Right atrium auricular region (tissue), 2 donors: ENCODE measurements at regions not wholly inside any gene's neighbourhood (a gene's known extent, or its start where the extent isn't known, plus 50 kb on each side); places are given as distances from the start of the nearest gene placed in this dataset.

Source experiments
- DNase-seq: peaks from one replicate; pipeline ENCODE4 v3.0.0-alpha.2; 2019; ENCODE audit warnings: low spot score
- H3K27ac ChIP-seq, 2 donors: fragments of 200-600 bp; sonication (generic); 1 replicate in 1 of 2; 2 replicates in 1 of 2; pipeline ENCODE4 v1.5.1; 2016 to 2019
- H3K27me3 ChIP-seq, 2 donors: fragments of 200-600 bp; sonication (generic); one replicate each; pipeline versions ENCODE4 v1.5.1 to v1.6.0; 2017 to 2019
- H3K36me3 ChIP-seq: fragments of 200-600 bp; sonication (generic); one replicate; pipeline ENCODE4 v1.5.1; 2016
- H3K4me1 ChIP-seq, 2 donors: fragments of 200-600 bp; sonication (generic); one replicate each; pipeline versions ENCODE4 v1.5.1 to v1.6.0; 2017 to 2019
- H3K4me3 ChIP-seq, 2 donors: fragments of 200-600 bp; sonication (generic); 1 replicate in 1 of 2; 2 replicates in 1 of 2; pipeline ENCODE4 v1.5.1; 2017 to 2019; ENCODE audit warnings: mild to moderate bottlenecking in 1 of 2, moderate library complexity in 1 of 2
- H3K9me3 ChIP-seq, 2 donors: fragments of 200-600 bp; sonication (generic); one replicate each; pipeline ENCODE4 v1.5.1; 2019
- TF ChIP-seq, protein P1 (sequence below), 2 donors: fragments of 200-600 bp; sonication (generic); IDR thresholded peaks; one replicate each; pipeline ENCODE4 v1.5.1; 2019; ENCODE audit warnings: antibody characterized with exemption in 2 of 2

DNA sequence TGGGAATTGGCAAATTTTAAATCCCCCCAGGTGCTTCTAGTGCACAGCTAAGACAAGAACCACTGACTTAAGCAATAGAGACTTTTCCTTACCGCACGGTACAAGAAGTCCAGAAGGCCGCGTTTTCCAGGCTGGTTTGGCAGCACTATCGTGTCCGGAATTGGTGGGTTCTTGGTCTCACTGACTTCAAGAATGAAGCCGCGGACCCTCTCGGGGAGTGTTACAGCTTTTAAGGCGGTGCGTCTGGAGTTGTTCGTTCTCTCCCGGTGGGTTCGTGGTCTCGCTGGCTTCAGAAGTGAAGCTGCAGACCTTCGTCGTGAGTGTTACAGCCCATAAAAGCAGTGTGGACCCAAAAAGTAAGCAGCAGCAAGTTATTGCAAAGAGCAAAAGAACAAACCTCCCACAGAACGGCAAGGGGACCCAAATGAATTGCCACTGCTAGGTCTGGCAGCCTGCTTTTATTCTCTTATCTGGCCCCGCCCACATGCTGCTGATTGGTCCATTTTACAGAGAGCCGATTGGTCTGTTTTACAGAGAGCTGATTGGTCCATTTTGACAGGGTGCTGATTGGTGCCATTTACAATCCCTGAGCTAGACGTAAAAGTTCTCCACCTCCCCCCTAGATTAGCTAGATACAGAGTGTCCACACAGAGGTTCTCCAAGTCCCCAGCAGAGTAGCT lies 264.5 kb downstream of the PREX1 start:
- Histone ChIP-seq H3K27me3 (no peaks in the 10 kb centered on the region), H3K36me3 (no peaks in the 10 kb centered on the region), H3K27ac (no peak overlapping the region), H3K4me3 (no peak overlapping the region), H3K4me1 (no peaks in the 10 kb centered on the region), H3K9me3 (no peaks in the 10 kb centered on the region)
- TF ChIP-seq, protein P1, sequence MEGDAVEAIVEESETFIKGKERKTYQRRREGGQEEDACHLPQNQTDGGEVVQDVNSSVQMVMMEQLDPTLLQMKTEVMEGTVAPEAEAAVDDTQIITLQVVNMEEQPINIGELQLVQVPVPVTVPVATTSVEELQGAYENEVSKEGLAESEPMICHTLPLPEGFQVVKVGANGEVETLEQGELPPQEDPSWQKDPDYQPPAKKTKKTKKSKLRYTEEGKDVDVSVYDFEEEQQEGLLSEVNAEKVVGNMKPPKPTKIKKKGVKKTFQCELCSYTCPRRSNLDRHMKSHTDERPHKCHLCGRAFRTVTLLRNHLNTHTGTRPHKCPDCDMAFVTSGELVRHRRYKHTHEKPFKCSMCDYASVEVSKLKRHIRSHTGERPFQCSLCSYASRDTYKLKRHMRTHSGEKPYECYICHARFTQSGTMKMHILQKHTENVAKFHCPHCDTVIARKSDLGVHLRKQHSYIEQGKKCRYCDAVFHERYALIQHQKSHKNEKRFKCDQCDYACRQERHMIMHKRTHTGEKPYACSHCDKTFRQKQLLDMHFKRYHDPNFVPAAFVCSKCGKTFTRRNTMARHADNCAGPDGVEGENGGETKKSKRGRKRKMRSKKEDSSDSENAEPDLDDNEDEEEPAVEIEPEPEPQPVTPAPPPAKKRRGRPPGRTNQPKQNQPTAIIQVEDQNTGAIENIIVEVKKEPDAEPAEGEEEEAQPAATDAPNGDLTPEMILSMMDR (IDR thresholded peaks at IDR 0.05): no peak
- DNase-seq: no peak

DNA sequence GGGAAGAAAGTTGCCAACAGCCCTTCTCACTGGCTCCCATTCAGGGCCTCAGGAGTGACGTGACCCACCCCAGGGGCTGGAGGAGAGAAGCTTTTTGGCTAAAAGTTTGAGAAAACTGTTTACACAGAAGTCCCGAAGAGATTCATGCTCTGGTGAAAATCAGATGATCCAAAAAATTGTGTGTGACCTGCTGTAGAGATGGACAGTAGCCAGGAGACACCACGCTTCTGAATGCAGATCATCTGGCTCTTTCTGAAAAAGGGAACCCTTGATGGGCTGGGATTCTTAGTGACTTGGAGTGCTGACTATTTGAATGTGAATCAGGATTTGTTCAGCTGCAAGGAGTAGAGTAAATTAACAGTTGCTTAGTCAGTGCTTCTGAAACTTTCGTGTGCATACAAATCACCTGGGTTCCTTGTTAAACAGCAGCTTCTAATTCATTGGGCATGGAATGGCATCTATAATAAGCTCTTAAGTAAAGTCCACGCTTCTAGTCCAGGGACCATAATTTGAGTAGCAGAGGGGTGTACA lies 265.1 kb downstream of the PREX1 start:
- Histone ChIP-seq H3K9me3 (no peaks in the 10 kb centered on the region), H3K27ac (no peak overlapping the region), H3K27me3 (no peaks in the 10 kb centered on the region), H3K4me3 (no peak overlapping the region), H3K36me3 (no peaks in the 10 kb centered on the region), H3K4me1 (no peaks in the 10 kb centered on the region)
- TF ChIP-seq, protein P1 (IDR thresholded peaks at IDR 0.05): no peak
- no peak for DNase-seq

DNA sequence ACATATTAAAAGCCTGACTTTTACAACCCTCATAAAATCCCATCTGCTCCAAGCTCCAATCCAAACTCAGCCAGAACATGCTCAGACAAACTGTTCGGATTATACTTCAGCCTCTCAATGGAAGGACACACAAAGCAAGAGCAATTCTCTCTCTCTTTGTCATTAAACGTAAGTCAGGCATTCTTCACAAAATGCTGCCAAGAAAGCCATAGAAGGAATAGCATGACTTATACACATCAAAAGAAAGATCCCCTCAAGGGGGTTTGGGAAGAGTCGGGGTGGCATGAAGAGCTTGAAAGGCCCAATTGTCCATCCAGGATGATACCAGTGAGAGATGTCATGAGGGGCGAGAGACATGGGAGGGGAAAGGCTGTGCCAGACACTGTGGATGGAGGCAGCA lies 268.9 kb downstream of the PREX1 start:
- Histone ChIP-seq H3K4me3 (no peak overlapping the region), H3K9me3 (no peaks in the 10 kb centered on the region), H3K4me1 (no peaks in the 10 kb centered on the region), H3K36me3 (no peaks in the 10 kb centered on the region), H3K27ac (no peak overlapping the region), H3K27me3 (no peaks in the 10 kb centered on the region)
- no peak for DNase-seq
- TF ChIP-seq, protein P1 (IDR thresholded peaks at IDR 0.05): no peak

DNA sequence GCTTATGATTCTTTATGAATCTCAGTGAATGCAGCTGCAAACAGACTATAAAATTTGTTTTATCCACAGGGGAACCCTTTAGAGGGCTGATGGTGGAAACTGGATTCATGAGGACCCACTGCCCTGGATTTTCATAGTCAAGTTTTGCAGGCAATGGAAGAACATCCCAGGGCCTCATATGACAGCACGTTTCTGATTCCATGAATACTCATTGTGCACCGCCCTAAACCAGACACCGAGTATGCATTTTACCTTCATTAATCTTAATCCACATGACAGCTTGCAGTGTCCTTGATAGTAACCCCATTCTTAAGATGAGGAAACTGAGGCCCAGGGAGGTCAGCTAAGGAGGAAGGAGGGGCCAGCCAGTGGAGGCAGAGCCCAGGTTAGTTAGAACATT lies 270.4 kb downstream of the PREX1 start:
- no peak for DNase-seq
- Histone ChIP-seq H3K4me1 (no peaks in the 10 kb centered on the region), H3K9me3 (no peaks in the 10 kb centered on the region), H3K27me3 (no peaks in the 10 kb centered on the region), H3K4me3 (no peak overlapping the region), H3K36me3 (no peaks in the 10 kb centered on the region), H3K27ac (no peak overlapping the region)
- TF ChIP-seq, protein P1 (IDR thresholded peaks at IDR 0.05): no peak

DNA sequence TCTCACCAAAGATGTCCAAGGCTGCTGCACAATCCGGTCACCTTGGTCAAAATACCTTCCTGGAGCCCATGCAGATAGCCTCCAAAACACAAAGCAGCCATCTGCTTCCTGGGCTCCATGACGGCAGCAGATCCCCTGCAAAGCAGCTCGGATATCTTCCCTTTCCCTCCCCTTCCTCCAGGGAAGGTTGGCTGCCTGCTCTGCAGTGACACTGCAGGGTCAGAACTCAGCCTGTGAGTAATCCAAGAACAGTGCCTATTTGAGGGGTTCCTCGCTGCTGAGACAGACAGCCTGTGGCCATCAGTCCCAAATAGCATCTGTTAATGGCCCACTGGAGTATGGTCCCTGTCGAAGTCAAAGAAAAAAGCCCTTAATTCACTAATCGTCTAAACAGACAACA lies 270.8 kb downstream of the PREX1 start:
- no peak for DNase-seq
- no peak overlapping the region for H3K27ac ChIP-seq

More for the DNA sequence above, 270.8 kb downstream of the PREX1 start:
- Histone ChIP-seq H3K36me3 (no peaks in the 10 kb centered on the region), H3K4me3 (no peak overlapping the region), H3K4me1 (no peaks in the 10 kb centered on the region), H3K9me3 (no peaks in the 10 kb centered on the region), H3K27me3 (no peaks in the 10 kb centered on the region)
- TF ChIP-seq, protein P1 (IDR thresholded peaks at IDR 0.05): no peak
